GM18511 (cell line): ENCODE measurements at regions not wholly inside any gene's neighbourhood (a gene's known extent, or its start where the extent isn't known, plus 50 kb on each side); places are given as distances from the start of the nearest gene placed in this dataset.
"Not testable (repeated sequence)": the region's sequence is repeated elsewhere in the genome, so short reads cannot be mapped to it uniquely, and the experiment has no call there.

Experiments
- ATAC-seq: cut with Tn5 transposase; IDR thresholded peaks from one replicate; pipeline ENCODE4 v1.9.1; 2021; ENCODE audit warnings: mild to moderate bottlenecking, moderate library complexity; ENCODE audit not compliant: unreplicated experiment

- no peak for ATAC-seq
Measured at GRCh38 chr4:126385954-126386353, 1071.2 kb downstream of the FAT4 start.

DNA sequence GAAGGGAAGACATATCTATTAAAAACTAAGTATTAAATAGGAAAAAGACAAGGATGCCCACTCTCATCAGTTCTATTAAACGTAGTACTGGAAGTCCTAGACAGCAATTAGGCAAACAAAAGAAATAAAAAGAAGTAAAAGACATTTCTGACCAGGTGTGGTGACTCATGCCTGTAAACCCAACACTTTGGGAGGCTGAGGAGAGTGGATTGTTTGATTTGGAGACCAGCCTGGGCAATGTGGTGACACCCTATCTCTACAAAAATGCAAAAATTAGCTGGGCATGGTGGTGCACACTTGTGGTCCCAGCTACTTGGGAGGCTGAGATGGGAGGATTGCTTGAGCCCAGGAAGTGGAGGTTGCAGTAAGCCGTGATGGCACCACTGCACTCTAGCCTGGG, 1071.8 kb downstream of the FAT4 start:
- no peak for ATAC-seq

GRCh38 chr4:126395664-126396063, 1080.9 kb downstream of the FAT4 start:
- ATAC-seq: no peak

GRCh38 chr4:126396121-126396520, 1081.4 kb downstream of the FAT4 start:
- no peak for ATAC-seq

GRCh38 chr4:126396703-126397102, 1081.9 kb downstream of the FAT4 start:
- ATAC-seq: no peak

DNA sequence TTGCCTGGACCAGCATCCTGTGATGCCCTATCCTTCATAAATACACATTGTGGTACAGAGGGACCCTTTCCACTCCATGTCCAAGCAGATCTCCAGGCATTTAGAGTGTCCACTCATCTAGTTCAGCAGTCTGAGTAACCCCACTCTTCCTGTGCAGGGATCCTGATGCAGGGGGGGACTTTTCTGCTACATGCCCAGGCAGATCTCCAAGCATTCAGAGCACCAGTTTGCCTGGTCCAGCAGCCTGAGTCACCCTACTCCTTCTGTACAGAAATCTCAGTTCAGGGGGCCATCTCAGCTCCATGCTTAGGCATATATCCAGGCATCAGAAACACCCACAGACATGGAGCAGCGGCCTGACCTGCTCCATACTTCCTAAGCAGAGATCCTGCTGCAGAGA, 1089.8 kb downstream of the FAT4 start:
- ATAC-seq: no peak

GRCh38 chr4:126405369-126405982, 1090.7 kb downstream of the FAT4 start:
- ATAC-seq: peak; percentile 78

DNA sequence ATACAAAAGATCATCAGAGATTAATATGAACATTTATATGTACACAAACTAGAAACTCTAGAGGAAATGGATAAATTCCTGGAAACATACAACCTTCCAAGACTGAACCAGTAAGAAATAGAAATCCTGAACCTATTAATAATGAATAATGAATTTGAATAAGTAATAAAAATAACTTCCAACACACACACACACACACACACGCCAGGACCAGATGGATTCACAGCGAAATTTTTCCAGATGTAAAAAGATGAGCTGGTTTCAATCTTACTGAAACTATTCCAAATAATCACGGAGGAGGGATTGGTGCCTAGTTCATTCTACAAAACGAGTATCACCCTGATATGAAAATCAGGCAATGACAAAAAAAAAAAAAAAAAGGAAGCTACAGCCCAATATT, 1095.0 kb downstream of the FAT4 start:
- ATAC-seq: no peak

DNA sequence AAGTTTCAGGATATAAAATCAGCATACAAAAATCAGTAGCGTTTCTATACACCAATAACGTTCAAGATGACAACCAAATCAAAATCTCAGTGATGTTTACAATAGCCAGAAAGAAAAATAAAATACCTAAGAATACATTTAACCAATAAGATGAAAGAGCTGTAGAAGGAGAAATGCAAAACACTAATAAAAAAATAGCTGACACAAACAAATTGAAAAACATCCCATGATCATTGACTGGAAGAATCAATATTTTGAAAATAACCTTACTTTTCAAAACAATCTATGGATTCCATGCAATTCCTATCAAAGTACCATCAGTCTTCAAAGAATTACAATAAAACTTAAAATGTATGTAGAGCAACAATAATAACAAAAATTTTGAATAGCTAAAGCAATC, 1096.3 kb downstream of the FAT4 start:
- ATAC-seq: no peak

- not testable (repeated sequence) for ATAC-seq
Measured at GRCh38 chr4:126412310-126412709, 1097.6 kb downstream of the FAT4 start.

GRCh38 chr4:126414741-126415140, 1100.0 kb downstream of the FAT4 start:
- no peak for ATAC-seq

GRCh38 chr4:126419266-126419665, 1104.5 kb downstream of the FAT4 start:
- ATAC-seq: no peak

DNA sequence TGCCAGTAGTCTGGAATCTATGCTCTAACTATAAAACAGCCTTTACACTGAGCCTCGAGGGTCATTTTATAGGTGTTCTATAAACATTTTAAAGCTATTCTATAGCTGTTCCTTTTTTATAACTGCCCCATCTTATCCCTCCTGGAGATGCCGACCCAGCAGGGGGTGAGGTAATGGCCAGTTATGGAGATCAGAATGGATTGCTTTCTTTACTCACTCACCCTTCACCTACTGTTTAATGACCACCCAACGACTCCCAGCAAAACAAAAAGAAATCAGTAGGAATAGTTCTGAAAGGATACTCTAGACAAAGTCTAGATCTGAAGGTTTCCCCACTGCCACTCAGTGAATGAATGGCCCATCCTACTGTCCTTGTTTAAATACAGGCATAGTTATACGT, 1113.1 kb downstream of the FAT4 start:
- ATAC-seq: no peak

- no peak for ATAC-seq
Measured at GRCh38 chr4:126431049-126431448, 1116.3 kb downstream of the FAT4 start.

DNA sequence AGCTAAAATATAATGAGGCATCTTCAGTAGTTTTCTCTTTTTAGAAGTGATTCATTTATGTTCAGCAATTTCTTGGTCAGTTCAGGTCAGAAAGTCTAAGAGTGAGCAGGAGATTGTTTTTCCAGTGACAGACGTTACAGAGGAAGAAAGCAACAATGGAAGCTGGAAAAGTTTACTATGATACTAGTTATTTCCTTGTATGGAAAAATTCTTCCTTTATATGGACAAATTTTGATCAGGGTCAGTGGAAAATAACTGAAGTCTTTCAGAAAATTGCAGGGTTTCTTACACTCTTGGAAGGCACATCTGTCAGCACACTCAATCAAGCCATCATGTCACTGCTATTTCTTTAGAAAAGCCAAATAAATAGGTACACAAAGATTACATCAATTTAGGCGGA, 1120.7 kb downstream of the FAT4 start:
- no peak for ATAC-seq

GRCh38 chr4:126440297-126440696, 1125.5 kb downstream of the FAT4 start:
- ATAC-seq: no peak

DNA sequence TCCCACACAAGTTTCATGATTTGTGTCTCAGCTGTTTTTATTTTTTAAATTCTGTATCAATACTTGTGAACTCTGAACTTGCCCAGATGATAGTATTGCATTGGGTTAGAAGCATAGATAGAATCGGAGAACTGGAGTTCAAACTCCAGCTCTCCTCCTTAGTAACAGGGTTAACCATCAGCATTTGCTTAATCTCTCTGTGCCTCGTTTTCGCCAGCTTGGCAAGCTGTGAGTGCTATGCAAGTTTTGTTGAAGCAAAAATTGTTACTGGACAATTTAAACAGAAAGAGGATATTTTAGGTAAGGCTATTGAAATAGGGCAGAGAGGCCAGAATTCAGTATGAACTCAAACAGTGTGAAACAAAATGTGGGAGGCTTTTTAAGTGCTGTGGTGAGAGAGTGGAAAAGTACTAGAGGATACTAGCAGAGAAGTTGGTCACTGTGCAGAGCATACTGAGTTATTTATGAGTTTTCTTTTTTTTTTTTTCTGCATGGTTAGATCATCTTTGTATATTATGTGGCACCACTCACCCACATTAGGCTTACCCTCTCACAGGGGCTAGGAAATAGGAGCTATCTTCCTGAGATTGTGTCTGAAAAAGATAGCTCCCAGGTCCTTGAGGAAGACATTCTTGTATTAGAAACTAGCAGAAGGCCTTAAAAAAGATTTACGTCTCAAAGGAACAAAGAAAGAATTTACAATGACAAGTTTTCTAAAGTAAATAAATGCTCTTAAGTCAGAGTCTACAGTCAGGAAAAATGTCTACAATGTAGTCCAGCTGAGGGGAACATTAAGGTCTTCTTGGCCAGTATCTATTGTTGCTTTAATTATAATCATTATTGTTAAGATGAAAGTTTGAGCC, 1126.6 kb downstream of the FAT4 start:
- ATAC-seq: no peak

DNA sequence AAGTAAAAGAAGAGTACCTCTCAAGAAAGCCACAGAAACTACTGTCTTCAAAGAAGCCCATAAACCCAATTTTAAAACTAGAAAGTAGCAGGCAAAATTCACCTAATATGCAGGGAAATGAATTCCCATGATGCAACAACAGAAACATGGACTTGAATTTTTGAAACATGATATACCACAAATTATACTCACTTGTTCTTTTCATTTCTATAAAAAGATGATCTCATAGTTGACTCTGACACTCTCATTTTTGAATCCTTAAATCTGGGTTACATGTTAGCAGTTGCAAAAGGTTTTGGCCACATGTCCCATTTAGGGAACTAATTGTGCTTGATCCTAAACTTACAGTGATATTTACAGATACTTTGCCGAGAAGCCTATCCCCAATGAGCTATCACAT, 1130.8 kb downstream of the FAT4 start:
- ATAC-seq: no peak

DNA sequence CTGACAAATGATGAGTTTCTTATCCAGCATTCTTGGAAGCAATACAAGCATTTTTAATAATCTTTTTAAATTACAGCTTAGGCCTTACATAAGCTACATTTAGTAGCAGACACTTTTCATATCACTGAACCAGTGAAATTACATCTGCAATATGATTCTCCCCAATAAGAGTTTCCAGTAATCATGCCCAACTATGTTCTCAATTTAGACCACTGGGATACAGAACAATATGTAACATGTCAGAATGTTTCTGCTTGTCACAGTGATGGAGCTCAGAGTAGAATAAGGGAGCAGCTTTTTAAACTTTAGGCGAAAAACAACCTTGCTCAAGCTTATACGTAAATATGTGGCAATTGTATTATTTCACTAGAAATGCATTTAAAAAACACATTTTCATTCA, 1132.2 kb downstream of the FAT4 start:
- ATAC-seq: no peak

DNA sequence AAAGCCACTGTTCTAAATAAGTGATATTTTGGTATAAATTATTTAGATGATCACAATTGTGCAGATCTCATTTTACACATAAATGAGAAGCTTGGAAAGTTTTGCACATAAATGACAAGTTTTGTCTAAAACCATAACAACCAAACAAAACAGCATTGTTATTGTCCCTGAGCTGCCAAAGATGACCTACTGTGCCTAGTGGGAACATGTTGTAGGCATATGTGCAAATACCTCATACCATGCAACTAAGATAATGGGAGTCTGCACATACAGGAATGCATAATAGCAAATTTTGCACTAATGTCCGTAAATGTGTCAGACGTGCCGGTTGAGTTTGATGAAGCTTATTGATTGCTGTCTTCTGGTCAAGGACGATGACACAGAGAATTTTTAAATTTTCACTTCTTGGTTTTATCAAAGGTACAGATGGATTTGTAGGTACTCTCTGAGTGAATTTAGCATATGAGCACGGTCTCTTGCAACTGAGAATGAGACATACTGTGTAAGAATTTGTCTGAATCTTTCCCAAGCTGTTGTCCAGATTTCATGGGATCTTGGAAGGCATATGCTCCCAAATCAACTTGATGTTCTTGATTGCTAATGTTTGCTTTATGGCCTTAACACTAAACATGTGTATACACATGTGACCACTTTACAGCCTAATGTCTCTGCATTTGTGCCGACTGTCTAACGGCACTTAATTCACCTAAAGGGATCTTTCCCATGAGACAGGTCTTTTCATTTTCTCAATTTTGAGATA, 1133.5 kb downstream of the FAT4 start:
- no peak for ATAC-seq

GRCh38 chr4:126451237-126451873, 1136.6 kb downstream of the FAT4 start:
- no peak for ATAC-seq
